Fibroblast of skin of left biceps (primary cell): ENCODE measurements at regions not wholly inside any gene's neighbourhood (a gene's known extent, or its start where the extent isn't known, plus 50 kb on each side); places are given as distances from the start of the nearest gene placed in this dataset.
A peak's percentile ranks its signal among the peaks of the same experiment; 100 is the strongest.
"Not testable (repeated sequence)": the region's sequence is repeated elsewhere in the genome, so short reads cannot be mapped to it uniquely, and the experiment has no call there.

Experiments used
- DNase-seq, 2 experiments: peaks; one replicate each; pipeline ENCODE4 v3.0.0-alpha.2; 2013; ENCODE audit warnings: low read depth in 2 of 2

GRCh38 chr16:65807858-65808257 lies 558.6 kb upstream of the CDH5 start:
- DNase-seq, result no peak

DNA sequence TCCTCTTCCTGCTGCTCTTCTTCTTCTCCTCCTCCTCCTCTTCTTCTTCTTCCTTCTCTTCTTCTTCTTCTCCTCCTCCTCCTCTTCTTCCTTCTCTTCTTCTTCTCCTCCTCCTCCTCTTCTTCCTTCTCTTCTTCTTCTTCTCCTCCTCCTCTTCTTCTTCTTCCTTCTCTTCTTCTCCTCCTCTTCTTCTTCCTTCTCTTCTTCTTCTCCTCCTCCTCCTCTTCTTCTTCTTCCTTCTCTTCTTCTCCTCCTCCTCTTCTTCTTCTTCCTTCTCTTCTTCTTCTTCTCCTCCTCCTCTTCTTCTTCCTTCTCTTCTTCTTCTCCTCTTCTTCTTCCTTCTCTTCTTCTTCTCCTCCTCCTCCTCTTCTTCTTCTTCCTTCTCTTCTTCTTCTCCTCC lies 560.8 kb upstream of the CDH5 start:
- DNase-seq, result not testable (repeated sequence)

GRCh38 chr16:65796481-65796880 lies 570.0 kb upstream of the CDH5 start:
- no peak for DNase-seq

GRCh38 chr16:65794973-65795372 lies 571.5 kb upstream of the CDH5 start:
- no peak for DNase-seq

DNA sequence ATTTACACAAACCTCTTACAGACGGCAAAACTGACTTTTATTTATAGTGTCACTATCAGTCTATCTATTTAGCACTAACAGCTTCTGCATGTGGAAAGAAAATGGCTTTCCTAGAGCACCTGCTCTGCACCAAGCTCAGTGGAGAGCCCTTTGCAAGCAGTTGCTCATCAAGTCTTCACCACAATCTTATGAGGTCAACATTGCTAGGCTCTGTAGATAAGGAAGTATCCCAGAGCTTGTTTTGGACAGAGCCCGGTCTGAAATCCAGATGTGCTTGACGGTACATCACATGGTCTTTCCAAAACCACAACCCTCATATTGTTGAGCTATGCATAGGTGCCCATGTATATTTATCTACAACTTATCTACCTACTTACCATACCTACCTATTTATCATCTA lies 572.7 kb upstream of the CDH5 start:
- DNase-seq, result no peak

- DNase-seq, result no peak
Observed at GRCh38 chr16:65790768-65791167, 575.7 kb upstream of the CDH5 start.

DNA sequence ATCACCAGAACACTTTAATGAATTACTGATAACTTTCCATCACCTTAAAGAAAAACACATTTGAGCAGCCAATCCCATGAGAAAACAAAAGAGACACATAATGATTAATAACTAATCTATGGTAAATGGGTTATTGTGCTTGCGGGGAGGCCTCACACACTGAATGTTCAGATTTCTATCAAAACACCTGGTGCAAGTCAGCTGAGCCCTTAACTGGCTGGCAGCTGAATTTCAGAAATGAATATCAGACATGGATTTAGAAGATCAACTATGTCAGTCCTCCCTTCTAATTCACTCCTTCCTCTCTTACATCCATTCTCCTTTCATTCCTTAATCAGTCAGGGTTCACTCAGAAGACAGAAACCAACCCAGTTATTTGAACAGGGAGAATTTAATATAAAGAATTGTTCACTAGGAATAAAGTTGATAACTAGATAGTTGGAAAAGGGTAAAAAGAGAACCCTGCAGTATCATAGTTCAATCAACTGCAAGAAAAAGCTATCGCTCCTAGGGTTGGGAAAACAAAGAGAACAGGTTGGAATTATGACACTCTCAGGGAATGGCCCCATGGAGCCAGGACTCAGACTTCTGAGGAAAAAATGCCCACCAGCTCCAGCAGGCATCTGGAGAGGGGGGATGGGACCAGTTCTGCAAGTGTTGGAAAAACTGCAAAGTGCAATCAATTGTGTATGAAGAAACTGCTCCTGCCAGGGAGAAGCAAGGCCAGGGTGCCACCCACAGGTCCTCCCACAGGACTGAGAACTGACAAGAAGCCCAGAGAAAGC lies 577.1 kb upstream of the CDH5 start:
- DNase-seq, result no peak

DNA sequence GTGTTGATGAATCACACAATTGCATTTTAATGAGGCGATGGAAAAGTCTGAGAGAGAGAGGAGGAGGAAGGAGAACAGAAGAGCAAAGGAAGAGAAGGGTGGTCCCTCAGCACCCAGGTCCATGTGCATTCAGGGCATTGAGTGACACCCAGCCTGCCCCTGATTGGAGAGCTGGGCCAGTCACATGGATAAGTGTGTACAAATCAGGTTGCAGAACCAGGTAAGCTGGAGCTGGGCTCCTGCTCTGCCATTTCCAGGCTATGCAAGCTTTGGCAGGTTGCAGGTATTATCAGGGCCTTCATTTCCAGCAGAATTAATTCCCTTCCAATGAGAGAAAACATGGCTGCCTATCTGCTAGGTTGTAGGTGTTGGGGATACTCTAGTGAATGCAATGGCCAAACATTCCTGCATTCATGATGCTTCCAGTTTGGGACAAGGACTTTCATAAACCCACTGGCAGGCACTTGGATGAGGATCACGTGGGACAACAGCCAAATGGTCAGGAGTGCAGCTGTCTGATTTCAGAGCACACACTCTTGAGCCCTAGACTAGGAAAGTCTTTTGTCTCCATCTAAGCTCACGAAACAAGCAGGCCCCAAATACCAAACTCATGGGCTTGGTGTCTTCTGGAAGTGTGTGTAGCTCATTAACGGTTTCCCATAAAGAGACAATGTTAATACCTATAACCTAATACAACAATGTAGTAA lies 577.9 kb upstream of the CDH5 start:
- DNase-seq, result no peak

- DNase-seq, result no peak
Observed at GRCh38 chr16:65787921-65788320, 578.6 kb upstream of the CDH5 start.

DNA sequence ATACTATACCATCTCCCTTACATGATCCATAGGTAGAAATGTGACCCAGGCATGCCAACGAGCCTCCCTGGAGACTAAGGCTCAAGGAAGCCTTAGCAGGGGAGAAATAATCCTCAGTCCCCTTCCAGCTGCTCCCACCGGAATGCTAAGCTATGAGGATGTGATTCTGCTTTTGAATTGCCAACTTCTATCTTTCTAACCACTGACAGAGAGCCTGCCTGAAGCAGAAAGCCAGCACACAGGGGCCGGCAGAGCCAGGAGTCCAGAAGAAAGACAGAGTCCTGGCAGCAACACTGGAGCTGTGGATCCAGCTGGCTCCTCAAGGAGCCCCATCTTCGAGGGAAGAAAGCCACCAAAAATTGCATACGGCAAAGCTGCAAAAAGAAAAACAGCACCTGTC lies 579.6 kb upstream of the CDH5 start:
- DNase-seq, result no peak

DNA sequence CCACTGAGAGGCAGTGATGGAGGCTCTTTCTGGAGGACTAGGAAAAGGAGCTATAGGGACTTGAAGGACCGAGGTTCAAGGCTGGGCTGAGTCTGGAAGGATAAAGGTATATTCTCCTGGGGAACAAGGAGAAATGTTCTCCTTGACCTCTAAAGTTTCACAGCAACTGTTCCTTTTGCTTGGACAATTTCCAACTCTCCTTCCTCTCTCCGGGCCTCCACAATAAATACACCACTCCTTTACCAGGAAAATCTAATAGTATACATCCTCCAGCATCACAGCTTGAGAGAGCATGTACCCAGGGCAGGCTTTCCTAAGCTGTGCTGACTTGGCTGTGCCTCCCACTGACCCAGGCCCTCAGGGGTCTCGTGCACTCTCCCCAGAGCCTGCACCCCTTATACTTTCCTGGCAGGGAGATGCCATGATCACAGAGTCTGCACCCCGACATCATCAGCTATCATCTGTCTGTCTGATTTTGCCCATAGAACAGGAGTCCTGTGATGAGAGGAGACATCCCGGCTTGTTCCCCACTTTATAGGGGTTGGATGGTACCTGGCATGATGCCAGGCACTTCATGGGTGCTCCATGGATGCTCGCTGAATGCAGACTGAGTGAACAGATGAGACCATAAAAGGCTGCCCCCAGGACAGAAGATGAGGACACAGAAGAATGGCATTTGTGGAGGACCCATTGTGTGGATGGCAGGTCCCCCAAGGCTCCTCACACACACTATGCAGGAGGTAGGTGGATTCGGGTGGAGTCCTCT lies 582.6 kb upstream of the CDH5 start:
- no peak for DNase-seq

- peak; percentile 65 to 74 for DNase-seq
Observed at GRCh38 chr16:65782611-65783600, 583.6 kb upstream of the CDH5 start.

GRCh38 chr16:65781855-65782254 lies 584.6 kb upstream of the CDH5 start:
- no peak for DNase-seq

GRCh38 chr16:65781363-65781762 lies 585.1 kb upstream of the CDH5 start:
- DNase-seq, result no peak

GRCh38 chr16:65779201-65779600 lies 587.3 kb upstream of the CDH5 start:
- DNase-seq, result no peak

GRCh38 chr16:65776639-65777183 lies 589.8 kb upstream of the CDH5 start:
- no peak for DNase-seq

- DNase-seq, result no peak
Observed at GRCh38 chr16:65775829-65776228, 590.7 kb upstream of the CDH5 start.

DNA sequence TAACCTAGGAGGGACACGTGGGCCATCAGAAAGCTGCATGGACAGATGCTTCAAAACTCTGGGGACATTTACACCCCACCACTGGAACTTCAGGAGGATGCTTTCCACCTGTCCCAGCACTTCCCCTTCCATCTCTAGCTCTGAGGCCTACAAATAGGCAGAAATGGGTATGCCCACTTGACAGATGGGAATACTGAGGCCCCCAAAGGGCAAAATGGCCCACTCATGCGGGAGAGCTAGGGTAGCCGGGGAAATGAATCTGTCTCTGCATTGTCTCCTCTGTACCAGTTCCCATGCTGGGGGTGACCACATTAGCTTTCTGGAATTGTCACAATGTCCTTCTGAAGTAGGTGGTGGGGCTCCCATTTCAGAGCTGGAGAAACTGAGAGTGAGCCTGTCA lies 592.1 kb upstream of the CDH5 start:
- no peak for DNase-seq

DNA sequence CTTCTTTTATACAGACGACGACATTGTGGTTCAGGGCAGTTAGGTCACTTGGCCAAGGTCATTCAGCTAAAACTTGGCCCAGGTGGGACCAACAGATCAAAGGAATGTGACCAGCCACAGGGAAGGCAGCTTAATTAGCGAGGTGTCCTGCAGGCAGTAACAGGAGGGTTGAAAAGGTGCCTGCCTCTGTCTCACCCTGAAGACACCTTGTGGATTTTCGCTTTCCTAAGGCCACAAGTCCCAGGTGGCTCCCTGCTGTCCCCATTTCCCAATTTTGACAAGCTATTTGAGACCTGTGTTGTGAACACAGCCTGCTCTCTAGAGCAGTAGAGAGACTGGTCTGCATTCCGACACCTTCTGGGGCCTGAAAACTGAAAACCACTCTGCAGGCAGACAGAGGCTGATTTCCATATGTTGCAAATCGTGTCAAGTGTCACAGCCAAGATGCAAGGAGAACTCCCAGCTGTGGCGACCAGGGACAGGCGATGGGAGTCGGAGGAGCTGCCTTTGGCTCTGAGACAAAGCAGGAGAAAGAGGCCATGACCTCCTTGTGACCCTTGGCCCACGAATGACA lies 593.1 kb upstream of the CDH5 start:
- no peak for DNase-seq

GRCh38 chr16:65772134-65772732 lies 594.3 kb upstream of the CDH5 start:
- DNase-seq, result no peak
